GM19240 (cell line): ENCODE measurements at regions not wholly inside any gene's neighbourhood (a gene's known extent, or its start where the extent isn't known, plus 50 kb on each side); places are given as distances from the start of the nearest gene placed in this dataset.
"Not testable (repeated sequence)": the region's sequence is repeated elsewhere in the genome, so short reads cannot be mapped to it uniquely, and the experiment has no call there.

ENCODE experiments used
- DNase-seq: peaks from one replicate; pipeline ENCODE4 v3.0.0; 2011; ENCODE audit warnings: low spot score; ENCODE audit not compliant: insufficient read length

DNA sequence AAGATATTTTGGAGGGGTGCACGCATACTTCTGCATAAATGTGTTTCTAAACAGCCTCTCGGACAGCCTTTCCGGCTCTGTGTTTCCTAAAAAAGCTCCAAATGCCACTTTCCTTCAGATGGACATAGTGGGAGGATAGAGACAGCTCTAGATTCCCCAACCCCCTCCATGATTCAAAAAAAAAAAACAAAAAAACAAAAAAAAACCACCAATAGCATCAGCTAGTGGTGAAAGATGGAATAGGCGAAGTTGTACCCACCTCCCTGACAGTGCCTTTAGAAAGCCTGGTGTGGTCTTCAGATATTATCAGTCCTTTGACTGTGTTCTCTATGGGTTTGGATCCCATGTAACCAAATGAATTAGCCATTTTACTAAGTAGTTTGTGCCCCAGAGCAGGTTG lies 94.1 kb downstream of the PHETA1 start:
- DNase-seq, result no peak

GRCh38 chr12:111271674-111272418 lies 97.0 kb downstream of the PHETA1 start:
- DNase-seq, result no peak

DNA sequence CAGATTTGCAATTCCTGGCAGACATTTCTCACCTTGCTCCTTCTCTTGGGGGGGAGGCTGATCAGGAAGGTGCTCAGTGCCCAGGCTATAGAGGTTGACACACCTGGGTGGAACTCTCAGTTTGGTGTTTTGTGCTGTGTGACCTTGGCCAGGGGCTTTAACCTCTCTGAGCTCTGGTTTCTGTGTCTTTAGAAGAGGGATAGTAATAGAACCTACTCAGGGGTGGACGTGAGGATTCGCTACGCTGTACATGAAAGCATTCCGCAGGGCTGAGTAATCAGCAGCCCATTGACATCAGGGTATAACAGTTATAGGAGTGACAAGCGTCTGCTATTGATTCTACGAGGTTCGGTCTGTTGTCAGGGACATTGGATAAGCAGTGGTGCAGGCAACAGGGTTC lies 98.1 kb downstream of the PHETA1 start:
- DNase-seq, result no peak

DNA sequence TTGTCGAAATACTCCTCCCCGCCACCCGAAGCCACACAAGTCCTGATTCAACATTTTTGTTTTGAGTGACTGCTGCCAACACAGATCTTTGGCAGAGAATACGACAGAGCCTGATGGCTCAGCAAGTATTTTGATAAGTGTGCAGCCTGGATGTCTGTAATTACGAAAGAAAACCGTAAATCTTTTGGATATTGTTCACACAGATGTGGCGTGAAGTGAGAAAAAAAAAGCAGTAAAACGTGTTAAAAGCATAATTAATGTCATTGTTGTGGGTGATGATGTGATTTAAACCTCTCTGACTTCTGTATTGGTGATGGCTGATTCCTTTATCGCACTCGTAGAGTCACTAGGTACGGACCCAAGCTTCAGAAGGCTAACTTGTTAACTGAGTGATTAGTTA lies 98.7 kb downstream of the PHETA1 start:
- no peak for DNase-seq

GRCh38 chr12:111269718-111270117 lies 99.2 kb downstream of the PHETA1 start:
- DNase-seq, result no peak

DNA sequence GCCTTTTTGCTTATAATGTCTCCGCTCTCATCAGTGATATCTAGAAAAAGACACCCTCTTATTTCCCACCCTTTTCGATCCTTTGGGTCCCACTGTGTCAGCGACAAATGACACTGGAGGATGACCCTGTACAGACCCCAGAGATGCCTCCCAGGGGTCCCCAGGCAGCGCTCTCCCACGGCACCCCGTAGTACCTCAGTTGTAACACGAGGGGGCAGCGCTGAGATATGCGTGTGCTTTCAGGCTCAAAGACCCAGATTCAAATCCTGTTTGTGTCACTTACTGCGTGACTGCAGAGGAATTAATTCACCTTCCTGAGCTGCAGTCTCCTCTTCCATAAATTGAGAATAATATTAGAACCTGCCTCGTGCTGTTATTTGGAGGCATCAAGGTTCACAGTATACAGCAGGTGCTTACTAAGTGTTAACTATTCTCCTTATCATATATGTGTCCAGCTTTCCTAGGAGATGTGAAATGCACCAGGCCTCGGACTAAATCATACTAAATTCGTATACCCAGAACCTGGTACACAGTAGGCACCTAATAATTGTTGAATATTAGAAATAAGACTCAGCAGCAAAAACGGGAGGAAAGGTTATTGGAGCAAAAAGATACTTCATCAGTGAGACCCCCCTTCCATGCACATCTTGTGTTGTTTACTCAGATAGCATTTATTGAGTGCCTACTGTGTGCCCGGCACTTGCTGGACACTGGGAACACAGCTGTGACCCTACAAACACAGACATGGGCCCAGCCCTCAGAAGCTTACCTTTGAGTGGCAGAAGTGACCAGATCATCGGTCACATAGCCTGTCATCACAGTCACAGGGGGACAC lies 99.9 kb downstream of the PHETA1 start:
- DNase-seq, result no peak

- no peak for DNase-seq
These were observed 101.8 kb downstream of the PHETA1 start for GRCh38 chr12:111267144-111267543.

- DNase-seq, result no peak
These were observed 106.8 kb downstream of the PHETA1 start for GRCh38 chr12:111261911-111262676.

DNA sequence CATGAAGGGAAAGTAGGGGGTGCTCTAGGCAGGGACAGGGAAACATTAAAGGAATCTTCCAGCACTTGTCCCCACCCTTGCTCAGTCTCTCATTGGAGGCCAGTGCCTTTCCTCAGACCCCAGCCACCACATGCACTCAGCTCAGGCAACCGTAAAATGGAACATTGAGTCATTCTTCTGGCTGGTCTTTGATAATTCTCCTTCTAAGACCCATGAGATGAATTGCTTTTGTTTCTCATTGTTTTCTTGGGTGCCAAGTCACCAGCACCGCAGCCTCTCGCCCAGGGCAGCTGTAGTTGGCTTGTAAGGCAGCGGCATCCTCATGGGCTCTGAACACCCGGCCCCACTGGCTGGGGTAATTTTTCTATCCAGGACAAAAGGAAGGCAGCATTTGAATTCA lies 108.2 kb downstream of the PHETA1 start:
- no peak for DNase-seq

DNA sequence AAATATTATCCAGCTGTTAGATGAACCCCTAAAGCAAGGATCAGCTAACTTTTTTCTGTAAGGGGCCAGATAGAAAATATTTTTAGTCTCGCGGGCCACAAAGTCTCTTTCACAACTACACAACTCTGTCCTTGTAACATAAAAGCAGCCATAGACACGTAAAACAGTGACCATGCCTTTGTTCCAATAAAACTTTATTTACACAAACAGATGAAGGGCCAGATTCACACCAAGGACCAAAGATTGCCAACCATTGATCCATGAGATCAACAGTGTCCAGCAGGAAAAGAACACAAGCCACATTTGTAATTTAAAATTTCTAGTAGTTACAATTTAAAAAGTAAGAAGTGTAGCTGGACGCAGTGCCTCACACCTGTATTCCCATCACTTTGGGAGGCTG lies 109.7 kb downstream of the PHETA1 start:
- no peak for DNase-seq

DNA sequence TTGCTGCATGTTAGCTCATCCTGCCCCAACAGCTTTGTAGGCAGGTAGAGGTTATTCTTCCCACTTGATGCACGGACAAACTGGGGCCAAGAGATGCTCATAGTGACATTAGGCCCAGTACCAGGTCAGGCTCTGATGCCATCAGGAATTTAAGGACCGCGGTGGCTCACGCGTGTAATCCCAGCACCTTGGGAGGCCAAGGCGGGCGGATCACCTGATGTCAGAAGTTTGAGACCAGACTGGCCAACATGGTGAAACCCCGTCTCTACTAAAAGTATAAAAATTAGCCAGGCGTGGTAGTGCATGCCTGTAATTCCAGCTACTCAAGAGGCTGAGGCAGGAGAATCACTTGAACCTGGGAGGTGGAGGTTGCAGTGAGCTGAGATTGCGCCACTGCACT lies 110.8 kb downstream of the PHETA1 start:
- not testable (repeated sequence) for DNase-seq

DNA sequence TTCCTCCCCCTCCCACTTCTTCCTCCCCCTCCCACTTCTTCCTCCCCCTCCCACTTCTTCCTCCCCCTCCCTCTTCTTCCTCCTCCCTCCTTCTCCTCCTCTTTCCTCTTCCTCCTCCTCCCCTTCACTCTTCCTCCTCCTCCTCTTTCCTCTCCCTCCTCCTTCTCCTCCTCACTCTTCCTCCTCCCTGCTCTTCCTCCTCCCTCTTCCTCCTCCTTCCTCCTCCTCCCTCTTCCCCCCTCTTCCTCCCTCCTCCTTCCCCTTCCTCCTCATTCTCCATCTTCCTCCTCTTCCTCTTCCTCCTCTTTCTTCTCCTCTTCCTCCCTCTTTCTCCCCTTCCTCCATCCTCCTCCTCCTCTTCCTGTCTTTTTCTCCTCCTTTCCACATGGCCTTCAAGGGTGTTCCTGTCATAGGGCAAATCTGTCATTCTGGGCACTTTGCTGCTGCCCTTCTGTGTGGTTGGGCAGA lies 111.4 kb downstream of the PHETA1 start:
- no peak for DNase-seq

GRCh38 chr12:111256629-111257434 lies 112.1 kb downstream of the PHETA1 start:
- no peak for DNase-seq

- DNase-seq, result no peak
These were observed 113.6 kb downstream of the PHETA1 start for GRCh38 chr12:111255261-111255660.

DNA sequence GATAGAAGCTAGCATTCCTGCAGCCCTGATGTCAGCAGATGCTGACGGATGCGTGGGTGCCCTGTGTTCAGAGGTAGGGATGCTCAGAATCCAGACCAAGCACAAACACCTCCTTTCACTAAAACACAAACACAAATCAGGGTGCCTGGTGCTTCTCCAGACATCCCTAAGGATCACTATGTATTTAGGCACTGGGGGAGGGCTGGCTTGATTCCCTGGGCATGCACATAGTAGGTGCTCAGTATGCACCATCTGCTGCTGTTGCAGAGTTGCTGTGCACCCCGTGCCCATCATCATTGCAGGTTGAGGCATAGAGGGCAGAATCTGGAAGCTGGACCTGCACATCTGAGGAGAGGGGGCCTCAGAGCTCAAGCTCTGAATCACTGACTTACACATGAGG lies 114.8 kb downstream of the PHETA1 start:
- no peak for DNase-seq

DNA sequence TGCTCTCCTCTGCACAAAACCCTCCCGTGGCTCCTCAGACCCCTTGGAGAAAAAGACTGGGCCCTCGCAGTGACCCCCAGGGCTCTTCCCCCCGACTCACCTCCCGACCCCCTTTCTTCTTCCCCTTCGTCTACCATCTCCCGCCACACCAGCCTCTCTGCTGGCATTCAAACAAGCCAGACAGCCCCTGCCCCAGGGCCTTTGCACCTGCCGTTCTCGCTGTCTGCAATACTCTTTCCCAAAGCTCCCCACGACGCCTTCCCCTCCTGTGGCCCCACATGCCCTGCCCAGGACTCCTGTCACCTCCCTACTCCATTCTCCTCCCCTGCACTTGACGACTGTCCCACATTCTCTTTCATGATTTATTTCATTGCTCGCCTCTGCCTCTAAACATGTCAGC lies 115.7 kb downstream of the PHETA1 start:
- DNase-seq, result no peak

GRCh38 chr12:111251787-111252186 lies 117.1 kb downstream of the PHETA1 start:
- DNase-seq, result no peak

- DNase-seq, result no peak
These were observed 117.7 kb downstream of the PHETA1 start for GRCh38 chr12:111251058-111251730.

DNA sequence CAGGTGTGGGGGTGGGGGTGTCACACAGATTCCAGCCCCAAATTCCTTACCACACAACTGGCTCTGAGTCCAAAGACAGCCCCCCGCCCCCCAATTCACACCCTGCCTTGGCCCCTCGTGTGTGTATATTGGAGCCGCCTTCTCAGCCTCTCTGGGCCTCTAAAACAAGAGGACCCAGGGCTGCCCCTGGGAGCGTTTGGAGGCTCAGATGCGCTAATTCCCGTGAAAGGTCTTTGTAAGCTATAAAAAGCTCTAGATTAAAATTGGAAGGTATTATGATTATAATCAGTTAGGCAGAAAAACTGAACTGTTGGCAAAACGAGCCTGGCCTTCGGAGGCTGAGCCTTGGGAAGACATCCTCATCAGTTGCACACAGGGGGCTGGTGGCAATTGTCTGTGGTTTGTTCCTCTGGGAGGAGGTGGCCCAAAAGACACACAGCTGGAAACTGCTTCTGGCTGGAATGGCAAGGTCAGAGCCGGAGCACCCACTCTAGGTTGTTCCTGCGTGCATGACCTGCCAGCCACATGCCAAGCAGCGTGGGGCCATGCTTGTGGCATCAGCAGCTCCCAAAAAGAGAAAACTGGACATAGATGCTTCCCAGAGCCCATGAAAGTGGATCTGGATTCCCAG lies 118.5 kb downstream of the PHETA1 start:
- DNase-seq, result no peak

DNA sequence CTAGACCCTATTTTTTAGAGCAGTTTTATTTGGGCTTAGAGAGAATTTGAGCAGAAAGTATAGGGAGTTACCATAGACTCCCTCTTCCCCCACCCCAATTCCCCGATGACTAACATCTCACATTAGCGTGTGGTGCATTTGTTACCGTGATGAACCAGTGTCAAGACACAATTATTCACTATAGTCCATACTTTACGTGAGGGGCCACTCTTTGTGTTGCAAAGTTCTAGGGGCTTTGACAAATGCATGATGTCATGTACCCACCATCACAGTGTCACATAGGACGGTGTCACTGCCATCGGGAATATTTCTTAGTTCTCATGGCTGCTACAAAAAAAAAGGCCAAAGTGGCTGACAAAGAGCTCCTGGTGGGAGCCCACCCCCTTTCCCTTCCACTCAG lies 119.1 kb downstream of the PHETA1 start:
- DNase-seq, result no peak
